Neural progenitor cell (in vitro differentiated cells): ENCODE measurements at regions not wholly inside any gene's neighbourhood (a gene's known extent, or its start where the extent isn't known, plus 50 kb on each side); places are given as distances from the start of the nearest gene placed in this dataset.

Source experiments
- CTCF ChIP-seq: fragments of 200-600 bp; sonication (generic); IDR thresholded peaks from 2 replicates; pipeline ENCODE4 v1.5.1; 2017; ENCODE audit warnings: antibody characterized with exemption, mild to moderate bottlenecking
- EZH2 ChIP-seq: fragments of 200-600 bp; sonication (generic); IDR thresholded peaks from 2 replicates; pipeline ENCODE4 v1.6.1; 2017; ENCODE audit warnings: antibody characterized with exemption, mild to moderate bottlenecking, moderate library complexity
- EZH2phosphoT487 ChIP-seq: fragments of 200-600 bp; sonication (generic); IDR thresholded peaks from 2 replicates; pipeline ENCODE4 v1.6.1; 2017; ENCODE audit warnings: antibody characterized with exemption

GRCh38 chr10:29861811-29862505 lies 197.4 kb downstream of the JCAD start:
- TF ChIP-seq CTCF (no peak), EZH2phosphoT487 (no peak), EZH2 (no peak)
